Adrenal gland (tissue), 5 donors: ENCODE measurements at regions not wholly inside any gene's neighbourhood (a gene's known extent, or its start where the extent isn't known, plus 50 kb on each side); places are given as distances from the start of the nearest gene placed in this dataset.

ENCODE experiments used
- POLR2A ChIP-seq, 2 donors: fragments of 450-650 bp; IDR thresholded peaks; one replicate each; pipeline ENCODE4 v1.6.1; 2017; ENCODE audit warnings: antibody characterized with exemption in 2 of 2, mild to moderate bottlenecking in 2 of 2, moderate library complexity in 1 of 2
- TF ChIP-seq, protein P1 (sequence below), 6 experiments: fragments of 450-650 bp in 4 of 6; fragments of 200-600 bp in 2 of 6; sonication (generic) in 1 of 6; IDR thresholded peaks; 1 replicate in 5 of 6; 2 replicates in 1 of 6; pipeline versions ENCODE4 v1.5.1 to v1.8.0; 2016 to 2021; ENCODE audit warnings: antibody characterized with exemption in 6 of 6, mild to moderate bottlenecking in 2 of 6, moderate library complexity in 1 of 6
- donor health status: DM: no; HTN: no; CAD: no.

DNA sequence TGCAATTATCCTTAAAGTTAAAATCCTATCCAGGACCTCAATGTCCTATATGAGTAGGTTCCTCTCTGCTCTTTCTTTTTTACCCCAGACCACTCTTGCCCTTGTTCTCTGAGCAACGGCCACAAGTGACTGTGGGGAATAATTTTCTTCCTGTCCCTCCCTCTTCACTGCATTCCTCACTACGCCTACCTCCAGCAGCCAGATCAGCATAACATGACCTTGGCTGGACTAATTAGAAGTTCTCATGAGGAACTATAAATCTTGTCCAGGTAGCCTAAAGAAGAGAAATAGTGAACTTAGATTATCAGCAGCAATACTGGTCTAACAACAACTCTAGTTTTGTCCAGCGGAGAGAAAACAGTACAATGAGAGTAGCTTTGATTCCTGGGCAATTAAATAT, 643.8 kb upstream of the KLHL29 start:
- TF ChIP-seq, protein P1, sequence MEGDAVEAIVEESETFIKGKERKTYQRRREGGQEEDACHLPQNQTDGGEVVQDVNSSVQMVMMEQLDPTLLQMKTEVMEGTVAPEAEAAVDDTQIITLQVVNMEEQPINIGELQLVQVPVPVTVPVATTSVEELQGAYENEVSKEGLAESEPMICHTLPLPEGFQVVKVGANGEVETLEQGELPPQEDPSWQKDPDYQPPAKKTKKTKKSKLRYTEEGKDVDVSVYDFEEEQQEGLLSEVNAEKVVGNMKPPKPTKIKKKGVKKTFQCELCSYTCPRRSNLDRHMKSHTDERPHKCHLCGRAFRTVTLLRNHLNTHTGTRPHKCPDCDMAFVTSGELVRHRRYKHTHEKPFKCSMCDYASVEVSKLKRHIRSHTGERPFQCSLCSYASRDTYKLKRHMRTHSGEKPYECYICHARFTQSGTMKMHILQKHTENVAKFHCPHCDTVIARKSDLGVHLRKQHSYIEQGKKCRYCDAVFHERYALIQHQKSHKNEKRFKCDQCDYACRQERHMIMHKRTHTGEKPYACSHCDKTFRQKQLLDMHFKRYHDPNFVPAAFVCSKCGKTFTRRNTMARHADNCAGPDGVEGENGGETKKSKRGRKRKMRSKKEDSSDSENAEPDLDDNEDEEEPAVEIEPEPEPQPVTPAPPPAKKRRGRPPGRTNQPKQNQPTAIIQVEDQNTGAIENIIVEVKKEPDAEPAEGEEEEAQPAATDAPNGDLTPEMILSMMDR (IDR thresholded peaks at IDR 0.05) = no peak
- no peak for TF ChIP-seq POLR2A (IDR thresholded peaks at IDR 0.05)
